ENCODE measurements at regions not wholly inside any gene's neighbourhood (a gene's known extent, or its start where the extent isn't known, plus 50 kb on each side); places are given as distances from the start of the nearest gene placed in this dataset.

GRCh38 chr16:51722467-51722866, 571.4 kb upstream of the SALL1 start:
- intact Hi-C loops (cut with micrococcal nuclease) (no loop called here), dilution Hi-C loops (cut with HindIII; ENCODE audit: low sequenced_read_pairs, unreplicated experiment) (no loop called here), in situ Hi-C loops (cut with MboI; ENCODE audit: low sequenced_read_pairs) (no loop called here)
- Histone ChIP-seq H4K8ac (ENCODE audit: low read depth in 2 of 2, low read length in 2 of 2) (no peak overlapping the region), H4K20me1 (ENCODE audit: insufficient read depth, low read length) (no peaks in the 10 kb centered on the region), H3K4me2 (ENCODE audit: low read depth, low read length) (no peak overlapping the region), H3K23ac (ENCODE audit: low read depth, low read length) (no peak overlapping the region), H3K36me3 (ENCODE audit: control insufficient read depth, insufficient read depth, low read length) (no peaks in the 10 kb centered on the region), H2AK9ac (replicated peaks; ENCODE audit: low read depth, low read length, poor library complexity) (no peak overlapping the region), H3K14ac (replicated peaks; ENCODE audit: low read depth, low read length) (no peak overlapping the region), H3K79me1 (ENCODE audit: low read depth in 1 of 2, low read length in 2 of 2) (no peaks in the 10 kb centered on the region), H4K5ac (ENCODE audit: low read depth, low read length) (no peak overlapping the region), H2BK5ac (ENCODE audit: low read depth, low read length, poor library complexity, severe bottlenecking) (no peak overlapping the region), H3K9ac (ENCODE audit: low read depth, low read length) (no peak overlapping the region), H3K27me3 (ENCODE audit: control insufficient read depth, insufficient read depth, low read length) (no peaks in the 10 kb centered on the region), H3K18ac (ENCODE audit: low read depth, low read length) (no peak overlapping the region), H3K9me1 (ENCODE audit: insufficient read depth, low read length) (no peaks in the 10 kb centered on the region), H3K4ac (ENCODE audit: low read depth, low read length) (no peak overlapping the region), H2AK5ac (ENCODE audit: low read depth, low read length) (no peak overlapping the region), H3K4me1 (ENCODE audit: control insufficient read depth, insufficient read depth, low read length) (no peaks in the 10 kb centered on the region), H3K9me3 (ENCODE audit: control insufficient read depth, insufficient read depth, low read length) (no peaks in the 10 kb centered on the region), H2BK15ac (ENCODE audit: low read depth, low read length) (no peak overlapping the region), H3K27ac (ENCODE audit: insufficient read depth, low read length) (no peak overlapping the region), H2BK20ac (ENCODE audit: low read depth, low read length) (no peak overlapping the region), H3K56ac (ENCODE audit: extremely low read depth, insufficient read depth, low read length) (no peak overlapping the region), H4K91ac (ENCODE audit: insufficient read depth, low read depth, low read length) (no peak overlapping the region), H3K4me3 (ENCODE audit: insufficient read depth, low read depth, low read length) (no peak overlapping the region), H2AFZ (replicated peaks; ENCODE audit: low read length, poor library complexity) (no peak overlapping the region), H2BK120ac (ENCODE audit: low read depth, low read length) (no peak overlapping the region)
- ChIA-PET CTCF (no interaction called here), POLR2A (ENCODE audit: unreplicated experiment) (no interaction called here)
- BruUV-seq (replicated peaks): no TSS peak
- no peak for ATAC-seq (ENCODE audit: low read depth)
- no peak for DNase-seq
- no peak for TF ChIP-seq CTCF (conservative IDR thresholded peaks at IDR 0.05; ENCODE audit: low read depth, low read length)
- no peak for TF ChIP-seq POLR2A (IDR thresholded peaks at IDR 0.05; ENCODE audit: low read depth, low read length)
- TF ChIP-seq RAD21 (IDR thresholded peaks at IDR 0.05; ENCODE audit: low read length): no peak
- no peak for TF ChIP-seq RCOR1 (IDR thresholded peaks at IDR 0.05; ENCODE audit: insufficient replicate concordance, low read length)
- TF ChIP-seq NFE2L2 (IDR thresholded peaks at IDR 0.05; ENCODE audit: low read depth, low read length): no peak
- TF ChIP-seq CHD1 (IDR thresholded peaks at IDR 0.05; ENCODE audit: low read depth, low read length): no peak
- TF ChIP-seq BHLHE40 (IDR thresholded peaks at IDR 0.05; ENCODE audit: low read depth, low read length): no peak
- TF ChIP-seq RFX5 (IDR thresholded peaks at IDR 0.05; ENCODE audit: low read depth, low read length): no peak
- TF ChIP-seq USF2 (IDR thresholded peaks at IDR 0.05; ENCODE audit: low read depth, low read length): no peak
- no peak for TF ChIP-seq CEBPB (IDR thresholded peaks at IDR 0.05; ENCODE audit: low read depth, low read length)
- no peak for TF ChIP-seq MAFK (IDR thresholded peaks at IDR 0.05; ENCODE audit: low read depth, low read length)
- no peak for TF ChIP-seq MXI1 (IDR thresholded peaks at IDR 0.05; ENCODE audit: borderline replicate concordance, low read depth, low read length)
- no peak for TF ChIP-seq SMC3 (IDR thresholded peaks at IDR 0.05; ENCODE audit: low read depth, low read length)
- no peak for TF ChIP-seq ELK1 (IDR thresholded peaks at IDR 0.05; ENCODE audit: borderline replicate concordance, low read depth, low read length)
- no peak for TF ChIP-seq MAZ (IDR thresholded peaks at IDR 0.05; ENCODE audit: borderline replicate concordance, low read depth, low read length)

Measured in IMR-90 (cell line).